CD4-positive, alpha-beta T cell treated with Interleukin-4 for 1 hour (primary cell): ENCODE measurements at regions not wholly inside any gene's neighbourhood (a gene's known extent, or its start where the extent isn't known, plus 50 kb on each side); places are given as distances from the start of the nearest gene placed in this dataset.

Source experiments
- DNase-seq, 2 donors: peaks; one replicate each; pipeline ENCODE4 v3.0.0-alpha.2; 2020 to 2022

DNA sequence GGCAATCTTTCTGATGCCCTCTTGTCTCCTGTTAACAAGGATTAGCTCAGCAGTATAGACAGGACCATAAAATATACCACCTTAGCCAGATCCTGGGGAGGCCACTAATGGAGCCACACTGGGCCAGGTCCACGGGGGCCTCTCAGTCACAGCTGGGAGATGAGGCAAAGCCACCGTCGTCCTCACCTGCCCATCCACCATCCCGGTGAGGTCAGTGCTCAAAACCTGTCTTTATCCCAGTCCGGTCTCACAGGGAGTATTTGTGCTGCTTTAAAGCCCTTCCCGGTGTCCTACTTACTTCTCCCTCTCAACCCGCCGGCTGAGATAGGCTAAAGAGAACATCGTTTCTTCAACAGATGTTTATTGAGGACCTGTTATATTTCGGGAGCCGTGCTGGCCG lies 104.3 kb downstream of the EDN3 start:
- DNase-seq = no peak

DNA sequence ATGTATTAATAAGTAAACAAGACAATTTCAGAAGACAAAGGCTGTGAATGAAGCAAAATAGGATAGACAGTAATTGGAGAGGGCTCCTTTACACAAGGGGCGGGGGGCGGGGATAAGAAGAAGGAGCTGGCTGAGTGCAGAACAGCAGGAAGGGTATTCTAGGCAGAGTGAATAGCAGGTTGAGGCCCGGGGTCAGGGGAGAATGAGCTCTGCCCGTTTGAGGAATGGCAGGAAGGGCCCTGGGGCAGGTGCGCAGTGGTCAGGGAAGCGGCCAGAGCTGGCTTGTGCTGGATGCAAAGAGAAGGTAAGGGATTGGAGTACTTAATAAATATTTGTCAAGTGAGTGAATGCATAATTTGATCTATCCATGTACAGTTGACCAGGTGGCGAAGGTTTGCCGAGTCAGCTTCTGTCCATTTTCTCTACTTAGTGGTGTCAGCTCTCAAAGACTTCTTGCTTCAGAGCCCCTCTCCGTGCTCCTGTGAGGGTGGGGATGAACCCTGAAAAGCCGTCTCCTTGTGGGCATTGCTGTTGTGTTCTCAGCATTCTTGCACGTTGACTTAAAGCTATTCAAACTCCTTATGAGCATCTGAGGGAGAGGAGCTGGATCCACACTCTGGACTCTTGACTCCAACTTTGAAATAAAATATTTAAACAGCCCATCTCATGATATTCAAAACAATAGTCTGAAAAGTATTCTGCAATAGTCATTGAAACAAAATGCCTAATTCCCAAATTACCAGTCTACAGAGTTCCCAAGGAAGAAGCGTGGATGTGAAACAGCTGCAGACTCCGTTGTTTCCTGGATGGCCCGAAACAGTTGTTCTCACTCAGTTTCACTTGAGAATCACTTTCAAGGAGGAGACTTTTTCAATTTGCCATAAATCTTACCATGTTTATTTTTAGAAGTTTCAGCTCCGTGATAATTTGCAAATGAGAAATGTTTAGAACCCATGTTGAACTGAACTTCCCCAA lies 105.1 kb downstream of the EDN3 start:
- DNase-seq = no peak

DNA sequence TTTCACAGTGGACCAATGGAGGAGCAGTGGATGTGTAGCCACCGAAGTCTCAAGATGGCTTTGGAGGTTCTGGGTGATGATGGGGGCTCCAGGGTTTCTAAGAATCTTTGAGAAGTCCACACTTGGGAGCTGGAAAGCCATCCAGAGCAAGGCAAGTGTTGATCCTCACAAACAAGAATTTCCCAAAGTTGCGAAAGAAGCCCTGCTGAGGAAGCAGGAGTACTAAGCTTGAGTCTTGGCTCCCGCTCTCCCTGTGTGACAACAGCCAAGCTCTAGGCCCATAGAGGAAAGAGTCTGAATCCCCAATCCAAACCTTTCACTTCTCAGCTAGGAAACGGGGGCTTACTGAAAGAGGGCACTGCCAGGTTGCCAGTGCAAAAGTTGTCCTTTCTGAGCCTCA lies 106.0 kb downstream of the EDN3 start:
- DNase-seq = no peak

DNA sequence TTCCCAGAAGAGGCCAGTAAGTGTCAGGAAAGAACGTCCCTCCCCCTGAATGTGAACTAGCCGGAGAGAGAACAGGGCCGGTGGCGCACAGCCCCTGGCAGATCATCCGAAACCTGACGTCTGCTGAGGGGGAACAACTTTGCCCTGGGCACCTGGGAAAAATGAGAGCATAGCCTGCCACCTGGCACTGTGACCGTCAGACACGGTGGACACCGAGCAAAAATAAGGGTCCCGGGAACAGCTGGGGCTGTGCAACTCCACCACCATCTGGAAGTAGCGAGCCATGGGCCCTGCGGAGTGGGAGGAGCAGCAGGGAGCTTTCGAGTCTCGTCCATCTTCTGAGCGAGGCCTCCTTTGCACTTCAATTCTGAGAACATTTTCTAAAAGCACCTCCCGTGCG lies 110.8 kb downstream of the EDN3 start:
- DNase-seq = no peak

DNA sequence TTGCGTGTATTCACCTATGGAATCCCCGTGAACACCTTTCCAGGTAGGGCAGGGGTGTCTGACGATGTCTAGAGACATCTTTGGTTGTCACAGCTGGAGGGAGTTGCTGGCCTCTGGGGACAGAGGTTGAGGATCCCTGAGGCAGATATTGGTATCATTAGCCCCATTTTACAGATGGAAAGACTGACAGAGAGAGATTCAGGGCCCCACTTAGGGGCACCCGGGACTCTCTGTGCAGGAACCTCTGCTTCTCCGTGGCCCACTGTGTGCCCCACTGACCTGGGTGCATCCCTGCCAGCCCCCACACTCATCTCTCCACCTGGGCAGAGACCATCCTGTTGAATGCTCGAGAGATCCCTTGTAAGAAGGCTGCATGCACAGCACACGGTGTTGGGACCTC lies 111.2 kb downstream of the EDN3 start:
- DNase-seq = no peak

DNA sequence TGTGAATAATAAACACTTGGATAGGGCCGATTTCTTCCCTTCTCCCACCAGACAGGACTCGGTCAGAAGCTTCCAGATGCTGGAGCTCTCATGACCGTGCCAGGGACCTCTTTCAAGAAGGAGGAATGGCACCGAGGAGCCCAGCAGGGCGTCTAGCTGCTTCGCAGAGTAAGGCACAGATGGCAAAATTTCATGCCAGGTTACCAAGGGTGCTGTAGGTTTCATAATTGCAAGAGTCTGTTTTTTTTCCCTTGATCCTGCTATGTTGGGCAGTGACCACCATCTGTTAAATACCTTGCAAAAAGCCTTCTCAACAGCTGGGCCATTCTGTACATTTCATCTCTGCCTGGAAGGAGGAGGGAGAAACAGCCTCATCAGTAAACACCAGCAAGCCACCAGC lies 111.8 kb downstream of the EDN3 start:
- no peak for DNase-seq

DNA sequence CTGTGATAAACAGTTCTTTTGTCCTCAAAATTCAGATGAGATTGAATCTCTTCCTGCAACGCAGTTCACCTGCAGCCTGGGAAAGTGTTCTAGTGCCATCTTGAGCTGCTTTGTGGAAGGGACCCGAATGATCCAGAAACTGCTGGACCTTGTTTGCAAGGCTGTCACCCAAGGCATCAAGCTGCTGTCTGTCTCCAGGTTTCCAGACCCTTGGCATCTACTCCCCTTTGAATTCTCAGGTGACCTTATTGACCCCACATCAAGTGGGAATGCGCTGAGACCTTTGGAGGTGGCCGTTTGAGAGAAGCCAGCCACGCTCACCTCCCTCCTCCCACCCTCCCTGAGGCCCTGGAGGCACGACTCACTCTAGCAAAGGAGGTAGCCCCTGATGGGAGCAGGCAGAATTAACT lies 112.5 kb downstream of the EDN3 start:
- DNase-seq = no peak

DNA sequence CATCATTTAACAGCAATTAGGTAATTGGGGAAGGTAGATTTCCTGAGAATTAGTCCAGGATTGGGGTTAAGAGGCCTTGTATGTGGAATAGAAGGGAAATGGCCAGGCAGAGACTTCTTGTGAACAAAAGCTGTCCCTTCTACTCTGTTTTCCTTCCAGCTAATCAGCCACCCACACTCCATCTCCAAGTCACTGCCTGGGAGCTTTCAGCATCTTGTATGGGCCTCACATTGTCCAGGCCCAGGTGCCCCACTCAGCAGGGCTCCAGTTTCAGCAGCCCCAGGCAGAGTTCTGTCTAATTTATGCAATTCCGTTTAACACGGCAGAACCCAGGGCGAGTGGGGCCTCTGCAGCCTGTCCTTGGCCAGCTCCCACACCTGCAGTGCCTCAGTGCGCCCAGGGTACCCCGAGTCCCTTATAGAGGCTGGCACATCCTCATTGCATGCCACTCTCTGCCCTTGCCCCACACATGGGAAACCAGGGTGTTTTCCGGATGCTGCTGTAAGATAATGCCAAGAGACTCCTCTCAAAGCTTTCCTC lies 113.0 kb downstream of the EDN3 start:
- DNase-seq = no peak

DNA sequence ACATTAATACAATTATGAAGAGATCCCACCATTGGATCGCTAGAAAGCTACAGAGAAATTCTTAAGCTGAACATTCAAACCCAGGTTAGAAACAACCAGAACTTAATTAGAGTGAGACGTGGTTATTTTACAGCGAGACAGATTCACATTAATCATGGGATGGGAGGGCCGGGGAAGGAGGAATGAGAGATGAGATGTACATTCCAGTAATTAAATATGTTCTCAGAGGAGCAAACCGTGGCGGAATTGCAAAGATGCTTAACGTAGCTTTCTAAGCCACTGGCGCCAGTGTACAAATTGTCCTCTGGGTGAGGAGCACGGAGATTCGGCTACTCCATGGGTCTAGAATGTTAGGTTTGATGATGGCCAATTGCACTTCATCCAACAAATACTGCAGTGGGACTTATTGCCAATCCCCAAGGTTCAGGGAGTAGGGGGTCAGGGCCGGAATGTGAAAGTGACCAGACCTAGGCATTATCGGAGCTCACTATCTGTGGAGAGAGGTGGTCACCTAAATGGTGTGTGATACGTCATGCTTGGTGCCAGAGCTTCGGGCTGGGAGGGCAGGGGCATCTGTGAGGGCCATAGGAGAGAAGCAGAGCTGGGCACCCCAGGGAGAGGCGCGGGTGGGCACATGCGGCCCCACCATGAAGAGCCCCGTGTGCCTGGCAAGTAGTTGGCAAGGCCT lies 114.7 kb downstream of the EDN3 start:
- no peak for DNase-seq

DNA sequence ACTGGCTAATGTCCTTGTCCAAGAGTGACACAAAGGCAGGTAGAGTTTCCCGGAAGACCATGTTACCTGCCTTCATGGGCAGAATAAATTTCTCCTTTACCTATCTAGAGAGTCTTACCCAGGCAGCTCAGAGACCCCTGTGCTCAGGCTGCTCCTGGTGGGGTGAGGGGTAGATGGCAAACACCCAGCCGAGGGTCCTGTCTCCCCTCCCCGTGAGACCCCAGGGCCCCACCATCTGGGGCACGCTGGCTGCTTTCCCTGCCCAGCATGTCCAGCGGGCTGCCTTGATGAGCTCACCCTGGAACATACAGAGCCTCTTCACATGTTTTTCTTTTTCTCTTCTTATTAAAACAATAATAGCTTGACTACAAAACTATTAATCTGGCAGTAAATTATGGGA lies 116.5 kb downstream of the EDN3 start:
- DNase-seq = no peak

DNA sequence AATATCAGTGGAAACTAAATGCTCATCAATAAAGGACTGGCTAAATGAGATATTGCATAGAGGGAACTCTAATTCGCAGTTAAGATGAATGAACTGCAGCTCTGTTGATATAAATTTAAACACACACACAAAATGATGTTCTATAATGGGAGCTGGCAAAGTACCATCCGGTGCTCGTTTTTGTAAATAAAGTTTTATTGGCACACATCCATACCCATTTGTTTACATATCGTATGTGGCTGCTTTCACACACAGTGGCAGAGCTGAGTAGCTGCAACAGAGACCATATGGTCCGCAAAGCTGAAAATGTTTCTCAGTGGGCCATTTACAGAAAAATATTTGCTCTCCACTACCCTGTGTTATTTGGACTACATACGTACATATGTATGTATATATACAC lies 120.7 kb downstream of the EDN3 start:
- no peak for DNase-seq

DNA sequence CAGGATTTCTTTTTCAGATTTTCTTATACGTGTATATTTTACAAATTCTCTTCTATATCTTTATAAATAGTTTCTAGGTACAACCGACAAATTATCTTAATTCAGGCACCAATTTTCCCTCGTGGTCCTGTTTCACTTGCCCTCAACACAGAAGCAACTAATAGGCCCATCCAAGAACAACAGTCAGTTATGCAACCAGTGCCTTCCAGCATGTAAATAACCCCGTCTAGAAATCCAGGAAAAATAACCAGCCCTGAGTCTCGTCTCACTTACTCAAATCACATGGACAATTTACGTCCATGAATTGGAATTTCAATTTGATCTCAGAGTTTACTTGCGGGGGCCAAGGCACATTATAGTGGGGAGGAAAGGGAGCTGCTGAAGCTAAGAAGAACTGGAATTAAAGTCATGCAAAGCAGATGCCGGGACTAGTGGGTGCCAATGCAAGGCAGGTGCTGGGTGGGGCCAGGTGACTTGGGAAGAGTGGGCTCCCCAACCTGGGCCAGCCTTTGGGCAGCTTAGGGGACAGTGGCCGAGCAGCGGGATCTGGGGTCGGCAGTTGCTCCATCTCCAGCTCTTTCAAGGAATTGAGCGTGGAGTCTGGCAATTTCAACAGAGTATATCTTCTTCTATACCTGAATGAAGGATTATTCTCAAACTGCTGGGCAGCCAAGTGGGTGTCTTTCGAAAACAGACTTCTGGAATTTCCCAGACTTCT lies 121.7 kb downstream of the EDN3 start:
- no peak for DNase-seq

DNA sequence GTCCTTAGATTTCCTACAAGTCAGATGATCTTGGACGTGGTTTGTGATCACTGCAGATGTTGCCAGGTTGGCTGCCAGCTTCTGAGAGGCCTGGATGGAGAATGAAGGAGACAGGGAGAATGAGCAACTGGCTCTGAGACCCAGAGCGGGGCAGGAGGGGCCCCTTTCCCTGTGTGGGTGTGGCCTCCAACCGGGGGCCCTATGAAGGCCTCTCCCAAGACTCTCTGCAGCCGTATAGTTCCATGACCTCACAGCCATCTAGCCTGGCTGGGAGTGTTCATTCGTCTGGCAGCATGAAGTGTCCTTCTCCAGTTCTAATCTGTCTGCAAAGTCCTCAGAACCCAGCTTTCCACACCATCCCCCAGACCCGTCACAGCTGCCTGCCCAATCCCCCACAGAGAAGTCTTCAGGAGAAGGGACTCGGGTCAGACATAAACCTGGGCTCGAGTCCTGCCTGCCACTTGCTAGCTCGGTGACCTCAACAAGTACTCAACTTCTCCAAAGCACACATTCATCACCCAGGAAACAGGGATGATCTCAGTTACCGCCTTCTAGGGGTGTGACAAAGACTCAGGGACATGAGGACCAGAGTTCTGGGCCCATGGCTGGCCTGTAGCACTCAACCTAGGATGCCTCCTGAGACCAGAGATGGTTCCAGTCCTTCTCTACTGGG lies 122.6 kb downstream of the EDN3 start:
- DNase-seq = no peak

DNA sequence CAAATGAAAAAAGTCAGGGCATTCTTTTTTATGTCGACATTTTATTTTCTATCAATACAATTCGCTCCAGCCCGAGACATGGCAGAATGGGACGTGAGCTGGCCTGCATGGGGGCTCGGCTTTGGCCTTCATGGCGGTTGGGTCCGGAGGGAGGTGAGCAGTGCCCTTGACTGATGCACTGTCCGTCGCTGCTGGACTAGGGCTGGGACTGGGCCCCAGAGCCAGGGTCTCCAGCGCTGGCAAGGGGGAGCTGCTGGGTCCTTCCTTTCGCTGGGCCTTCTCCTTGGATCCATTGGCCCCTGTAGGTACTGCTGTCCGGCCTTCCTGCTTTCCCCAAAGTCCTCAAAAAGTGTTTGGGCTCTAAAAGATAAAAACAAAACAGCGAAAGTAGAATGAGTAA lies 124.6 kb downstream of the EDN3 start:
- no peak for DNase-seq

DNA sequence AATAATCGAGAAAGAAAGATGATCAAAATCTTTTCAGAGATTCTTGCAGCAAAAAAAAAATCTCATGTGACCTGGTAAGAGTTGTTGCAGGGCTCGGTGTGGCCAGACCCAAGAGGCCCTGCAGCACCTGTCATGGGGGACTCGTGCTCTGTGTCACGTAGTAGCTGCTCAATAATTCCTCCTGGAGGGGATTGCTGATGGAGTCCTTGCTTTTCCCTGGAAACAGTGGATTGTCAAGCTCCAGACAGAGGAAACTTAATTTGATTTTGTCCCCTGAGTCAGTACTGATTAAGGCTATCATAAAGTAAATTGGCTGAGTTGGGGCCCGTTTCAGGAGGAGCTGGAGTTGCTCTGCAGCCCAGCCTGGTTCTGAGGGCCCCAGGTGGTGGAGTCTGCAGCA lies 125.2 kb downstream of the EDN3 start:
- DNase-seq = no peak

DNA sequence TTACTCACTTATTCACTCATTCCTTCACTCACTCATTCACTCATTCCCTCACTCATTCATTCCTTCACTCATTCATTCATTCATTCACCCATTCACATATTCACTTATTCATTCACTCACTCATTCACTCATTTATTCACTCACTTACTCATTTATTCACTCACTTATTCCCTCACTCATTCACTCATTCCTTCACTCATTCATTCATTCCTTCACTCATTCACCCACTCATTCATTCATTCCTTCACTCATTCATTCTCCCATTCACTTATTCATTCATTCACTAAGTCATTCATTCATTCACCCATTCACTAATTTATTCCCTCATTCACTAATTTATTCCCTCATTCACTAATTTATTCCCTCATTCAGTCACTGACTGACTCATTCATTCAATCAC lies 127.6 kb downstream of the EDN3 start:
- DNase-seq = no peak

DNA sequence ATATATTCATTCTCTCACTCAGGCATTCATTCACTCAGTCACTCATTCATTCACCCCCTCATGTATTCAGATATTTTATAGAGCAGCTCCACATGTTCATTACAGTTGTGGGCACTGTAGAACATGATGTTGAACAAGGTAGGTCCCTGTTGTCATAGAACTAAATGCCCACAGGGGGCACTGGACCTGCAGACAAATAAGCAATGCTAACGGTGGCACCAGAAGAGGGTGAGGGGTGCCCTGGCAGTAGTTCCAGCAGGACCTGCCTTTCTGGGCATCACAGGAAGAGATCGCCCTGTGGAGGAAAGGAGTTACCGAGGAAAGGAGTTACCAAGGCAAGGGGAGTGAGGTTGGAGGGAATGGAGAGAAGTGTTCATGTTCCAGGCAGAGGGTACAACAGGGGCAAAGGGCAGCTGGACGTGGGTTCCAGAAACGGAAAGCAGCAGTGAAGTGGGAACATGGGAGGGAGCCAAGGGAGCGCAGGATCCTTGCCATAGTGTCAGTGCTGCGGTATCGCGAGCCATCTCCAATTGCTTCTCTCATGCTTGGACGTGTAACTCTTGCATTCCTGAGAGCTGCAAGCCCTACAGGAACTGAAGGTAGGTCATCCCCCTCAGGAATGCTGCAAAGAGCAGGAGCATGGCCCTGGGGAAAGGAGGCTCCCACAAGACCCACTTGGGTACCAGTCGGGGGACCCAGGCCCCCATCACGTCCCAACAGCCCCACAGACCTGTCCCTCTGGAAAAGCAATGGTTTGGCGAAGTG lies 128.2 kb downstream of the EDN3 start:
- DNase-seq = no peak

DNA sequence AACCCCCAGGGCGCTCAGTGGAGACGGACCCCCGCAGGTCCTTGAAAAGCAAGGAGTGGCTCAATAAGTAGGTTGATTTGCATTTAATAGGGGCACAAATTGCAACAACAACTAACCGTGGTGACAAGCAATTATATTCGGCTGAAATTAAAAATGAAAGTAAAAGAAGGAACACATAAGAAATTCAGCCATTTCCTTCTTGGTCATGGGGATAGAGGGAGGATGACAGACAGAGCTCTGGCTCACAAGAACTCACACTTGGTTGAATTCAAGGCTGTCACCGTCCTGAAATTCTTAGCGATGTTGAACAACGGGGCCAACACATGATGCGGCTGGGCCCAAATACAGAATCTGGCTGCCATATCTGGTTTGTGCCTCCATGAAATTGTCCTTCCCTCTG lies 129.0 kb downstream of the EDN3 start:
- no peak for DNase-seq

DNA sequence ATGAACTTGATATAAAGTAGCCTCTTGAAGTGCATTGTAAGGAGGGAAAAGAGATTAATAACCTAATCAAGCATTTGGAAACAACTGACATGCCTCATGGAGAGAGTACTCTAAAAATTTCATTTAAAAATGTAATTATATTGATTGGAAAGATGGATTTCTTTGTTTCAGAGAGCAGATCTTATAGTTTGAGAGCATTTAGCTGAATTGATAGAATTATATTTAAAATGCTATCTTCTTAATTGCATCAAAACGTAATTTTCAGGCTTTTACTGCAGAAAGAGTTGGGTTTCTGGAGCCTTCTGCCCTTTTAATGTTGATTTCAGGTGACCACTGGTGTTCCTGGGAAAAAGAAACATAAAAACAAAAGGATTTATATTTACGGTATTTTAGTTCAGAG lies 130.6 kb downstream of the EDN3 start:
- DNase-seq = no peak

DNA sequence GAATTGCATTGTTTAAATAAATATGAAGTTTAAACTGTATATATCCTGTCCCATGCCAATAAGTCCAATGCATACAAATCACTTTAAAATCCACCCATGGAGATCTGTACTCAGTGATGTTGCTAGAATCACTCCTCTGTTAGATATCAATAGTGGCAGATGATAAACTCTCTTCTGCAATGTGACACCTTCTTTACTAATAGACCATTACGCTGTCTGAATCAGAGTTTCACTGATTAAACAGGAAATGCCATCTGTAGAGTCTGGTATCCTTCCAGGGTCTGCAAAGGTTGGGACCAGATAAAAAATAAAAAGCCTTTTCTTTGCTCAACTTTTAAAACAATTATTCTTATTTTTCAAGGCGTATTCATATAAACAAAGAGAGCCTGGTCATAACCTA lies 134.5 kb downstream of the EDN3 start:
- DNase-seq = no peak

DNA sequence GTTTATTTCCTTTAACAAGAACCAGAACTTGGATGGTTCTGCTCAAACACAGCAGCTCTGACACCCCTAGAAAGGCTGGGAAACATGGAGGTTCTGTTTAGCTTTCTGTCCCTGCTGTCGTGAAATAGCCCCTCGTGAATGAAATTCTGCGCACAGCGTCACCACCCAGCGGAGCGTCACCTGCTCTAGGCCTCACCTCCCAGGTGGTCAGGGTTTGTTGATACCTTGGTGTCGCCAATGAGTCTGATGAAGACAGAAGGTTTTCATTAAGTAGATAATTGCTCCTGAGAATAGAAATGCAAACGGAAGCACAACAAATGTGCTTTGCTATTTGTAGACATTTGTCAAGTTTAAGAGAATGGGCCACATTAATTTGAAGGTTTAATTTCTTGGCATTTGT lies 135.1 kb downstream of the EDN3 start:
- DNase-seq = no peak

DNA sequence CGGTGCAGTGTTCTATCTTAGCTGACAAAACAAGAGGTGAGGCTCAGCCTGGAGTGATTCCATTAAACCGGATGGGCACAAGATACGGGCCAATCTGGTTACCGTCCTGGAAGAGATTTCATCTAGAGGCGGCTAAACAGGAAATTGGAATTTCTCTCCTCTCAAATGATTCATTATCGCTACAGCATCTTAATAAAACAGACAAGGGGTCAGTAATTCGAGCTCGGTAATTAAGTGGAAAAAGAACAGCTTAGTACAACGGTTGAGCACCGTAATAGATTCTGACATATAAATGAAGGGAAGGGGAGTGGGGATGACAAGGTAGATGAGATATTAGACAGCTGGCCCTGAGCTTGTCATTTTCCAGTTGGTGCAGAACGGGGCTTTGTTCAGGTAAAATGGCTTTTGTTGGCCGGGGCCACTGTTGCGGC lies 137.2 kb downstream of the EDN3 start:
- no peak for DNase-seq
